GM12878 (cell line): ENCODE measurements at regions not wholly inside any gene's neighbourhood (a gene's known extent, or its start where the extent isn't known, plus 50 kb on each side); places are given as distances from the start of the nearest gene placed in this dataset.
A peak's percentile ranks its signal among the peaks of the same experiment; 100 is the strongest.

Experiments used
- BCL3 ChIP-seq: IDR thresholded peaks from 2 replicates; pipeline ENCODE4 v1.6.1; 2011; ENCODE audit warnings: borderline replicate concordance, low read depth, mild to moderate bottlenecking, moderate library complexity, low read length; ENCODE audit not compliant: insufficient read depth, poor library complexity, severe bottlenecking
- CHD4 ChIP-seq: fragments of 200-600 bp; sonication (generic); IDR thresholded peaks from 2 replicates; pipeline ENCODE4 v1.6.1; 2016; ENCODE audit warnings: mild to moderate bottlenecking
- CTCF ChIP-seq, 3 experiments: IDR thresholded peaks in 2 of 3; conservative IDR thresholded peaks in 1 of 3; 2 replicates each; pipeline ENCODE4 v1.5.1; 2011; ENCODE audit warnings: low read depth in 3 of 3, low read length in 3 of 3, mild to moderate bottlenecking in 3 of 3, control low read depth in 2 of 3, moderate library complexity in 2 of 3, inconsistent platforms in 1 of 3, mixed read lengths in 1 of 3; ENCODE audit not compliant: control insufficient read depth in 2 of 3, insufficient read depth in 1 of 3; ENCODE audit errors: extremely low read depth in 1 of 3
- ELK1 ChIP-seq: IDR thresholded peaks from 2 replicates; pipeline ENCODE4 v1.6.1; 2012; ENCODE audit warnings: low read depth, low read length, improper control_type of control experiment
- HDAC2 ChIP-seq: fragments of 200-600 bp; sonication (generic); IDR thresholded peaks from 2 replicates; pipeline ENCODE4 v1.6.1; 2017
- LARP7 ChIP-seq: fragments of 450-650 bp; IDR thresholded peaks from 2 replicates; pipeline ENCODE4 v1.6.1; 2017; ENCODE audit warnings: mild to moderate bottlenecking
- MEF2B ChIP-seq: fragments of 450-650 bp; IDR thresholded peaks from 2 replicates; pipeline ENCODE4 v1.6.1; 2018; ENCODE audit warnings: mild to moderate bottlenecking, moderate library complexity; ENCODE audit not compliant: partially characterized antibody, poor library complexity, severe bottlenecking
- PAX8 ChIP-seq: fragments of 450-650 bp; IDR thresholded peaks from 2 replicates; pipeline ENCODE4 v1.6.1; 2017; ENCODE audit warnings: mild to moderate bottlenecking, moderate library complexity
- RELB ChIP-seq: fragments of 450-650 bp; IDR thresholded peaks from 2 replicates; pipeline ENCODE4 v1.6.1; 2017; ENCODE audit warnings: low read depth, mild to moderate bottlenecking, moderate library complexity
- RFX5 ChIP-seq: IDR thresholded peaks from 2 replicates; pipeline ENCODE4 v1.6.1; 2011; ENCODE audit warnings: low read depth, low read length, improper control_type of control experiment
- SP1 ChIP-seq: IDR thresholded peaks from one replicate; pipeline ENCODE4 v1.6.1; 2011; ENCODE audit warnings: low read depth, low read length
- TAF1 ChIP-seq: IDR thresholded peaks from 2 replicates; pipeline ENCODE4 v1.6.1; 2011; ENCODE audit warnings: mild to moderate bottlenecking, low read depth, low read length, borderline replicate concordance
- ZNF622 ChIP-seq: fragments of 450-650 bp; IDR thresholded peaks from 2 replicates; pipeline ENCODE4 v1.6.1; 2017; ENCODE audit warnings: mild to moderate bottlenecking, inconsistent platforms
- TF ChIP-seq, protein P1 (sequence below): fragments of 450-650 bp; IDR thresholded peaks from 2 replicates; pipeline ENCODE4 v1.6.1; 2016; ENCODE audit warnings: mild to moderate bottlenecking
- TF ChIP-seq, protein P2 (sequence below): IDR thresholded peaks from 2 replicates; pipeline ENCODE4 v1.6.1; 2012; ENCODE audit warnings: low read depth, low read length, improper control_type of control experiment
- TF ChIP-seq, protein P3 (sequence below): fragments of 450-650 bp; IDR thresholded peaks from 2 replicates; pipeline ENCODE4 v1.6.1; 2017; ENCODE audit warnings: mild to moderate bottlenecking, low read depth, inconsistent platforms; ENCODE audit not compliant: poor library complexity, severe bottlenecking
- TF ChIP-seq, protein P4 (sequence below): IDR thresholded peaks from 2 replicates; pipeline ENCODE4 v1.6.1; 2012; ENCODE audit warnings: low read depth, low read length, improper control_type of control experiment

- TF ChIP-seq CTCF (IDR thresholded peaks at IDR 0.05 in 2 of 3, conservative IDR thresholded peaks at IDR 0.05 in 1 of 3; ENCODE audit: control insufficient read depth in 2 of 3, extremely low read depth in 1 of 3, insufficient read depth in 1 of 3, low read depth in 3 of 3, low read length in 3 of 3): no peak
- TF ChIP-seq LARP7: no peak; the same call in 1 of the 2 replicates
- no peak for TF ChIP-seq SP1
- TF ChIP-seq, protein P1, sequence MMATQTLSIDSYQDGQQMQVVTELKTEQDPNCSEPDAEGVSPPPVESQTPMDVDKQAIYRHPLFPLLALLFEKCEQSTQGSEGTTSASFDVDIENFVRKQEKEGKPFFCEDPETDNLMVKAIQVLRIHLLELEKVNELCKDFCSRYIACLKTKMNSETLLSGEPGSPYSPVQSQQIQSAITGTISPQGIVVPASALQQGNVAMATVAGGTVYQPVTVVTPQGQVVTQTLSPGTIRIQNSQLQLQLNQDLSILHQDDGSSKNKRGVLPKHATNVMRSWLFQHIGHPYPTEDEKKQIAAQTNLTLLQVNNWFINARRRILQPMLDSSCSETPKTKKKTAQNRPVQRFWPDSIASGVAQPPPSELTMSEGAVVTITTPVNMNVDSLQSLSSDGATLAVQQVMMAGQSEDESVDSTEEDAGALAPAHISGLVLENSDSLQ: peak; percentile 83
- TF ChIP-seq RELB: no peak
- no peak for TF ChIP-seq BCL3
- TF ChIP-seq MEF2B: no peak
- TF ChIP-seq, protein P2, sequence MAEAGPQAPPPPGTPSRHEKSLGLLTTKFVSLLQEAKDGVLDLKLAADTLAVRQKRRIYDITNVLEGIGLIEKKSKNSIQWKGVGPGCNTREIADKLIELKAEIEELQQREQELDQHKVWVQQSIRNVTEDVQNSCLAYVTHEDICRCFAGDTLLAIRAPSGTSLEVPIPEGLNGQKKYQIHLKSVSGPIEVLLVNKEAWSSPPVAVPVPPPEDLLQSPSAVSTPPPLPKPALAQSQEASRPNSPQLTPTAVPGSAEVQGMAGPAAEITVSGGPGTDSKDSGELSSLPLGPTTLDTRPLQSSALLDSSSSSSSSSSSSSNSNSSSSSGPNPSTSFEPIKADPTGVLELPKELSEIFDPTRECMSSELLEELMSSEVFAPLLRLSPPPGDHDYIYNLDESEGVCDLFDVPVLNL: no peak
- TF ChIP-seq ELK1: no peak
- no peak for TF ChIP-seq HDAC2
- TF ChIP-seq RFX5: no peak
- TF ChIP-seq, protein P3, sequence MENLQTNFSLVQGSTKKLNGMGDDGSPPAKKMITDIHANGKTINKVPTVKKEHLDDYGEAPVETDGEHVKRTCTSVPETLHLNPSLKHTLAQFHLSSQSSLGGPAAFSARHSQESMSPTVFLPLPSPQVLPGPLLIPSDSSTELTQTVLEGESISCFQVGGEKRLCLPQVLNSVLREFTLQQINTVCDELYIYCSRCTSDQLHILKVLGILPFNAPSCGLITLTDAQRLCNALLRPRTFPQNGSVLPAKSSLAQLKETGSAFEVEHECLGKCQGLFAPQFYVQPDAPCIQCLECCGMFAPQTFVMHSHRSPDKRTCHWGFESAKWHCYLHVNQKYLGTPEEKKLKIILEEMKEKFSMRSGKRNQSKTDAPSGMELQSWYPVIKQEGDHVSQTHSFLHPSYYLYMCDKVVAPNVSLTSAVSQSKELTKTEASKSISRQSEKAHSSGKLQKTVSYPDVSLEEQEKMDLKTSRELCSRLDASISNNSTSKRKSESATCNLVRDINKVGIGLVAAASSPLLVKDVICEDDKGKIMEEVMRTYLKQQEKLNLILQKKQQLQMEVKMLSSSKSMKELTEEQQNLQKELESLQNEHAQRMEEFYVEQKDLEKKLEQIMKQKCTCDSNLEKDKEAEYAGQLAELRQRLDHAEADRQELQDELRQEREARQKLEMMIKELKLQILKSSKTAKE: no peak
- no peak for TF ChIP-seq ZNF622
- no peak for TF ChIP-seq PAX8
- no peak for TF ChIP-seq CHD4
- no peak for TF ChIP-seq TAF1
- TF ChIP-seq, protein P4, sequence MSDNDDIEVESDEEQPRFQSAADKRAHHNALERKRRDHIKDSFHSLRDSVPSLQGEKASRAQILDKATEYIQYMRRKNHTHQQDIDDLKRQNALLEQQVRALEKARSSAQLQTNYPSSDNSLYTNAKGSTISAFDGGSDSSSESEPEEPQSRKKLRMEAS: no peak
- TF ChIP-seq, all 136 proteins: peak for 9
These were observed 93.6 kb downstream of the NCR2 start (continued) for GRCh38 chr6:41428996-41429421.
